Loucy (cell line): ENCODE measurements at regions not wholly inside any gene's neighbourhood (a gene's known extent, or its start where the extent isn't known, plus 50 kb on each side); places are given as distances from the start of the nearest gene placed in this dataset.

Source experiments
- EZH2phosphoT487 ChIP-seq: fragments of 200-600 bp; IDR thresholded peaks from 2 replicates; pipeline ENCODE4 v1.6.1; 2018; ENCODE audit warnings: antibody characterized with exemption, mild to moderate bottlenecking, moderate library complexity, borderline replicate concordance
- TF ChIP-seq, protein P1 (sequence below): fragments of 200-600 bp; sonication (generic); conservative IDR thresholded peaks from 2 replicates; pipeline ENCODE4 v1.5.1; 2014; ENCODE audit warnings: mild to moderate bottlenecking, antibody characterized with exemption, low read length

DNA sequence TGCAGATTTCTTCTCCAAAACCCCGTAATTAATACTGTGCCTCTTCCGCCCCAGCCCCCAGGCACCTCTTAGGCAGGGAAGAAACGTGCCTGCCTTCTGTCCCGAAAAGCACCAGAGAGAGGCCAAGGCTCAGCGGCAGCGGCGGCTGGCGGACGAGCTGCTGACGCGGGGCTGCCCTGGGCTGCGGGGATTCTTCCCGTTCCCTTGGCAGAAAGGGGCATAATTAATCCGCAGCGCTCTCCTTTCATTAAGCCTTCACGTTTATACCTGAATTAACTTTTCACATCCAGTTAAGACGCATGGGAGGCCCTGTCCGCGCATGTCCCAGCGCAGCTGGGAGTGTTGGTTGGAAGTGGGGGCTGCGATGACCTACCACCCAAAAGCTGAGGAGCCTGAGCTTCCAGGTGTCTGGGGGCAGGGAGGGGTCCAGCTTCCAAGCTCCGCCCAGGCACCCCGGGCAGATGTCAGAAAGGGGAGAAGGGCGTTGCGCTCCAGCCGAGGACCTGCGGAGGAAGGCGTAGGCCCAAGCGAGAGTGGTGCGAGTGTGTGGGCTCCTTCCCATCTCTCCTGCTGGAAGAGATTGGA lies 167.4 kb upstream of the LRFN2 start:
- TF ChIP-seq, protein P1, sequence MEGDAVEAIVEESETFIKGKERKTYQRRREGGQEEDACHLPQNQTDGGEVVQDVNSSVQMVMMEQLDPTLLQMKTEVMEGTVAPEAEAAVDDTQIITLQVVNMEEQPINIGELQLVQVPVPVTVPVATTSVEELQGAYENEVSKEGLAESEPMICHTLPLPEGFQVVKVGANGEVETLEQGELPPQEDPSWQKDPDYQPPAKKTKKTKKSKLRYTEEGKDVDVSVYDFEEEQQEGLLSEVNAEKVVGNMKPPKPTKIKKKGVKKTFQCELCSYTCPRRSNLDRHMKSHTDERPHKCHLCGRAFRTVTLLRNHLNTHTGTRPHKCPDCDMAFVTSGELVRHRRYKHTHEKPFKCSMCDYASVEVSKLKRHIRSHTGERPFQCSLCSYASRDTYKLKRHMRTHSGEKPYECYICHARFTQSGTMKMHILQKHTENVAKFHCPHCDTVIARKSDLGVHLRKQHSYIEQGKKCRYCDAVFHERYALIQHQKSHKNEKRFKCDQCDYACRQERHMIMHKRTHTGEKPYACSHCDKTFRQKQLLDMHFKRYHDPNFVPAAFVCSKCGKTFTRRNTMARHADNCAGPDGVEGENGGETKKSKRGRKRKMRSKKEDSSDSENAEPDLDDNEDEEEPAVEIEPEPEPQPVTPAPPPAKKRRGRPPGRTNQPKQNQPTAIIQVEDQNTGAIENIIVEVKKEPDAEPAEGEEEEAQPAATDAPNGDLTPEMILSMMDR, result no peak
- no peak for TF ChIP-seq EZH2phosphoT487
